ENCODE measurements at regions not wholly inside any gene's neighbourhood (a gene's known extent, or its start where the extent isn't known, plus 50 kb on each side); places are given as distances from the start of the nearest gene placed in this dataset.

DNA sequence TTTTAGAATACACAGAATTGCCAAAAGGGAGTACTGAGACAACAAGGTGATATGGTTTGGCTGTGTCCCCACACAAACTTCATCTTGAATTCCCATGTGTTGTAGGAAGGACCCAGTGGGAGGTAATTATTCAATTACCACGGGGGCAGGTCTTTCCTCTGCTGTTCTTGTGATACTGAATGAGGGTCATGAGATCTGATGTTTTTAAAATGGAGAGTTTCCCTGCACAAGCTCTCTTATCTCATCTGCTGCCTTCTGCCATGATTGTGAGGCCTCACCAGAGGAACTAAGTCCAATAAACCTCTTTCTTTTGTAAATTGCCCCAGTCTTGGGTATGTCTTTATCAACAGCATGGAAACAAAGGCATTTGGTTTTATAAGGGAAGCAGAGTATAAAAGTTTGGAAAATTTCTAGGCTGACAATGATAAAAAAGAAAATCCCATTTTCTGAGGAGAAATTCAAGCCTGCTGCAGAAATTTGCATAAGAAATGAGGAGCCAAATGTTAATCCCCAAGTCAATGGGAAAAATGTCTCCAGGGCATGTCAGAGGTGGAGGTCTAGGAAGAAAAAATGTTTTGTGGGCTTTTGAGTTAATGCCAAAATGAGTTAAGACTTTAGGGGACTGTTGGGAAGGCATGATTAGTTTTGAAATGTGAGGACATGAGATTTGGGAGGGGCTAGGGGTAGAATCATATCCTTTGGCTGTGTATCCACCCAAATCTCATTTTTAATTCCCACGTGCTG is 130.5 kb upstream of the THRB start:
- no peaks in the 10 kb centered on the region for H3K27me3 ChIP-seq (ENCODE audit: control insufficient read depth, insufficient read depth, low read length)
- DNase-seq (ENCODE audit: low read depth): no peak
- ChIA-PET POLR2A (no interaction called here), CTCF (no interaction called here)
- TF ChIP-seq, protein P1, sequence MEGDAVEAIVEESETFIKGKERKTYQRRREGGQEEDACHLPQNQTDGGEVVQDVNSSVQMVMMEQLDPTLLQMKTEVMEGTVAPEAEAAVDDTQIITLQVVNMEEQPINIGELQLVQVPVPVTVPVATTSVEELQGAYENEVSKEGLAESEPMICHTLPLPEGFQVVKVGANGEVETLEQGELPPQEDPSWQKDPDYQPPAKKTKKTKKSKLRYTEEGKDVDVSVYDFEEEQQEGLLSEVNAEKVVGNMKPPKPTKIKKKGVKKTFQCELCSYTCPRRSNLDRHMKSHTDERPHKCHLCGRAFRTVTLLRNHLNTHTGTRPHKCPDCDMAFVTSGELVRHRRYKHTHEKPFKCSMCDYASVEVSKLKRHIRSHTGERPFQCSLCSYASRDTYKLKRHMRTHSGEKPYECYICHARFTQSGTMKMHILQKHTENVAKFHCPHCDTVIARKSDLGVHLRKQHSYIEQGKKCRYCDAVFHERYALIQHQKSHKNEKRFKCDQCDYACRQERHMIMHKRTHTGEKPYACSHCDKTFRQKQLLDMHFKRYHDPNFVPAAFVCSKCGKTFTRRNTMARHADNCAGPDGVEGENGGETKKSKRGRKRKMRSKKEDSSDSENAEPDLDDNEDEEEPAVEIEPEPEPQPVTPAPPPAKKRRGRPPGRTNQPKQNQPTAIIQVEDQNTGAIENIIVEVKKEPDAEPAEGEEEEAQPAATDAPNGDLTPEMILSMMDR (IDR thresholded peaks at IDR 0.05; ENCODE audit: insufficient read depth, low read depth, low read length): no peak
- no peaks in the 10 kb centered on the region for H3K36me3 ChIP-seq (ENCODE audit: control insufficient read depth, insufficient read depth, low read length)
- H3K4me3 ChIP-seq (ENCODE audit: low read depth, low read length): no peak overlapping the region

DNA sequence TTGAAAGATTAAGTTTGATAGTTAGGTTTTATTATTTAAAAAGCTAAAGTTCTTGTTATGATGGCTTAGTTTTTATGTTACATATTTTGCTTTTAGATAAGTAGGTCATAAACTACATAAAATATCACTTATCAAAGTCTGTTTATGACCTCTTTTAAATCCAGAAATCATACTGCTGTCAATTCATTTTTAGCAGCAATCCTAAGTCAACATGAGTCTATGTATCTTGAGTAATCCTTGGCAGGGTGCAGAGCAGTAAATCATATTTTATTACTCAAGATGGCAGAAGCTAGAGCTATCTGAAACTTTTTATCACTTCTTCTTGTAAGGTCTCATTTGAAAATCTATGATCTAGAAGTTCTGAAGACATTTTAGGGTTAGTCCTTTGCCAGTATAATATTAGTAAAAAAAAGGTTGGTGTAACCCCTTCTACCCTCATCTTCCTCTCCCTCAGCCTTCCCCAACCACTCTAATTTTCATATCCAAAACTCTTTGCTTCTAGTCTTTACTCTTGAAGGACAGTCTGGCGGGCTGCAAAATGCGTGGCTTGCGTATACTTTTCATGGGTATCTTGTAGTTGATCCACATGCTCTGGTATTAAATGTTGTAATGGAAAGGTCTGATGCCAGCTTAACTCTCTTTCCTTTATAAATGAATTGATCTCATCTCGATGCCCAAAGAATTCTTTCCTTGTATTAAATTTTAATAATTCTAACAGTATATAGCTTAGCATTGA is 134.0 kb upstream of the THRB start:
- ChIA-PET POLR2A (no interaction called here), CTCF (interaction anchor here (0.6 to 1.4 kb wide), 2 partner anchors 9 to 16 kb away, joined by 3 to 4 read pairs; no protein-coding TSS in a partner anchor)
- TF ChIP-seq, protein P1 (IDR thresholded peaks at IDR 0.05; ENCODE audit: insufficient read depth, low read depth, low read length): no peak
- Histone ChIP-seq H3K27me3 (ENCODE audit: control insufficient read depth, insufficient read depth, low read length) (no peaks in the 10 kb centered on the region), H3K4me3 (ENCODE audit: low read depth, low read length) (no peak overlapping the region), H3K36me3 (ENCODE audit: control insufficient read depth, insufficient read depth, low read length) (no peaks in the 10 kb centered on the region)
- no peak for DNase-seq (ENCODE audit: low read depth)

DNA sequence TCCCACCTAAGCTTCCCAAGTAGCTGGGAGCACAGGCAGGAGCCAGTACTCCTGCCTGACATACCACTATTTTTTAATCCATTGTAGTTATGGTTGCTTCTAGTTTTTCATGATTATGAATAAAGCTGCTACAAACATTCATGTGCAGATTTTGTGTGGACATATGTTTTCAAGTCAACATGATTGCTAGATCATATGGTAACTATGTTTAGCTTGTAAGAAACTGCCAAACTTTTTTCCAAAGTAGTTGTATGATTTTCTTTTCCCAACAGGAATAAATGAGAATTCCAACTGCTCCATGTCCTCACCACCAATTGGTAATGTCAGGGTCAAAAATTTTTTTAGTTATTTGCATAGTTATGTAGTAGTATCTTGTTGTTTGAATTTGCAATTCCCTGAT is 136.8 kb upstream of the THRB start:
- ChIA-PET CTCF (no interaction called here), POLR2A (no interaction called here)
- no peak overlapping the region for H3K4me3 ChIP-seq (ENCODE audit: low read depth, low read length)
- no peaks in the 10 kb centered on the region for H3K27me3 ChIP-seq (ENCODE audit: control insufficient read depth, insufficient read depth, low read length)
- no peak for DNase-seq (ENCODE audit: low read depth)
- no peaks in the 10 kb centered on the region for H3K36me3 ChIP-seq (ENCODE audit: control insufficient read depth, insufficient read depth, low read length)
- TF ChIP-seq, protein P1 (IDR thresholded peaks at IDR 0.05; ENCODE audit: insufficient read depth, low read depth, low read length): no peak

DNA sequence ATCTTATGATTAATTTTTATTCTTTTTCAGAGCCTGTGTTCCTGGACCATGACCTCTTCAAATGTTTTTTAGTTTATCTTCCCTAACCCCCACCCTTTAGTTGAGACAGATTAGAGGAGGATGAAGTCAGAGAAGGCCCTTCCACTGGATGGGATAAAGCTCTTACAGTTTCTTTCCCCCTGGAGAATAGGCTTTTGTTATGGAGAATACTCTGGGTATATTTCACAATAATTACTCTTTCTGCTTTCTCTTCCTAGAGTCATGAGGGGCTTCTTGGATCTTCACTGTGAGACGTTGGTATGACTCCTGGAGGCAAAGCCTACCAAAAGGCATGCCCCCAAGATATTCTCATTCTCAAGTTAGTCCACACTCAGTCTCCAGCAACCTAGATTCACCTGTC is 144.4 kb upstream of the THRB start:
- Histone ChIP-seq H3K4me3 (ENCODE audit: low read depth, low read length) (no peak overlapping the region), H3K36me3 (ENCODE audit: control insufficient read depth, insufficient read depth, low read length) (no peaks in the 10 kb centered on the region), H3K27me3 (ENCODE audit: control insufficient read depth, insufficient read depth, low read length) (no peaks in the 10 kb centered on the region)
- DNase-seq (ENCODE audit: low read depth): no peak
- ChIA-PET CTCF (no interaction called here), POLR2A (no interaction called here)
- TF ChIP-seq, protein P1 (IDR thresholded peaks at IDR 0.05; ENCODE audit: insufficient read depth, low read depth, low read length): no peak

DNA sequence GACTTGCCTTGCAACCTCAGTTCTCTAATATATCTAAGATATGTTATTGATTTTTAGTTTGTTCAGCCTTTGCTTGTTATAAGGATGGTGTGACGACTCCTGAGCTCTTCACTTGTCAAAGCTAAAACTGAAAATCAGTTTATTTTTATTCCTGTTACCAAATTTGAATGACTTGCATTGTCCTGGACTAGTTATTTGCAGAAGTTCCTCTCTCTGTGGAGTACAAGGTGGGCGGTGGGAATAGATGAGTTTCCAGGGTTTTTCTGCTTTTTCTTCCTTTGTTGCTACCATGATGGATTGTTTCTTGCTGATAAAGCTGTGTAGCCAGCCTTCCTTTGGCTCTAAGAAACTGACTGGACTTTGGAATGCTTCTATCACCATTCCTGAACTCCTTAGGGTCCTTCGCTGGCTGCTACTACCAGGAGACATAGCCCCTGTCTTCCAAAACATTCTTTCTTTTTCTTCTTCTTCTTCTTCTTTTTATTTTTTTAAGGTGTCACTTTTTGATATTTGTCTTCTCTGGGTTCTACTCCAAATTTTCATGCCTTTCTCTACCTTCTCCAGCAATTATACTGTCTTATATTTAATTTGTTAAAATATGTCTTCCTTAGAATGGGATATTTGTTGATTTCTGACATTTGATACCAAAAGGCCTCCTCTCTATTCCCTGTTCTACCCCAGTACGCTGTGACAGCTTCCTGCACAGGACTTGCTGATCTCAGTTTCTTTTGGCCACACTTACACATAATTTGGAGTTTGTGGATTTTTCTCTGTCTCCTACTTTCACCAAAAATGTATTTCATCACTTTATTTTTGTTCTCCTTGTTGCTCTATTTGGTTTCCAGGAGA is 145.1 kb upstream of the THRB start:
- POLR2A ChIA-PET: no interaction called here

More for the DNA sequence above, 145.1 kb upstream of the THRB start:
- DNase-seq (ENCODE audit: low read depth): no peak
- H3K27me3 ChIP-seq (ENCODE audit: control insufficient read depth, insufficient read depth, low read length): no peaks in the 10 kb centered on the region
- CTCF ChIA-PET: no interaction called here
- TF ChIP-seq, protein P1 (IDR thresholded peaks at IDR 0.05; ENCODE audit: insufficient read depth, low read depth, low read length): no peak
- H3K4me3 ChIP-seq (ENCODE audit: low read depth, low read length): no peak overlapping the region
- H3K36me3 ChIP-seq (ENCODE audit: control insufficient read depth, insufficient read depth, low read length): no peaks in the 10 kb centered on the region
